ENCODE measurements at regions not wholly inside any gene's neighbourhood (a gene's known extent, or its start where the extent isn't known, plus 50 kb on each side); places are given as distances from the start of the nearest gene placed in this dataset.

DNA sequence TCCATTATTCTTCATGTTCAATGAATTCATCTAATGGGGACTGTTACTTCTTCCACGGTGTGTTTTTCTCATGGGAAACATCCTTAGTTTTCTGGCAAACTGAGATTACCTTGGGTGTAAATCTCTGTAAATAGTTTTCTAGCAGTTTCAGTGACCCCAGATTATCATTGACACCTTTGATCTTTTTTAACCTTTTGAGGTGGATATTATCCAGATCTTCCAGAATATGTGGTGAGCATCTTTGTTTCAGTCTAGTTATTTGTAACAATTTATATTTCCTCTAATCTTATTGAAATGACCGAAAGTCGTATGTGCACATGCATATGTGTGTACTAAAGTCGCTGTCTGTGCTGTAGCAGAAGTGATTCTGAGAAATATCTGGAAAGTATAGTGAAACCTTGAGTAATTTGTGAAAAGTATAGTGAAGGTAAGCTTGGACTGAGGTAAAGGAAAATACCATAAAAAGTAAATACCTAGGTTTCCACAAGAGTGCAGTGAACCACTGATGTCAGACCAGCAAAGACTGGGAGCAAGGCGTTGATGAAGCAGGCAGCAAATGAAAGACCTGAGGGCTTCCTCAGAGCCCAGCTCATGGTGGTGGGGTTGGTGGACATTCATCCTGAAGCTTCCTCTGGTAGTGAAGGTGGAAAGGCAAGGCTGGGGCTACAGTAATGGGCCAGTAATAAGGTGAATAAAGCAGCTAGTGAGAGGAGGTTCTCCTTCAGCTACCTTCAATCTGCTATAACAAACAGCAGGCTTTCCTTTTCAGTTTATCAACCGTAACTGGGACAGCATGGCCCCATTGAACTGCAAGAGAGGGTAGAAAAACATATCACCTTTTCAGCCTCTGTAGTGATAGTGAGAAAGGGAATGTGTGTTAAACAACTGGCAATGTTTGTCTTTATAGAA is 480.2 kb upstream of the FBXO33 start:
- H3K27me3 ChIP-seq (ENCODE audit: insufficient read depth, low read length): no peaks in the 10 kb centered on the region
- Mint-ChIP-seq H3K9me3 (peaks cover 0 to 2% (median 0%) of the 10 kb centered on the region in 8 donors), H3K4me3 (no peak overlapping the region), H3K4me1 (peaks cover 0 to 2% (median 0%) of the 10 kb centered on the region in 4 donors), H3K27ac (no peak overlapping the region), H3K27me3 (no peaks in the 10 kb centered on the region), H3K36me3 (no peaks in the 10 kb centered on the region)
- intact Hi-C loops (cut with micrococcal nuclease): no loop called here
- H3K36me3 ChIP-seq (ENCODE audit: insufficient read depth, low read length): no peaks in the 10 kb centered on the region
- H3K4me1 ChIP-seq (ENCODE audit: insufficient read depth, low read length): no peaks in the 10 kb centered on the region
- H3K4me3 ChIP-seq (ENCODE audit: low read length in 2 of 2): no peak overlapping the region
- POLR2A ChIA-PET (ENCODE audit: partially characterized antibody): no interaction called here
- CTCF ChIA-PET (ENCODE audit: partially characterized antibody): no interaction called here
- no peak overlapping the region for H3K27ac ChIP-seq (ENCODE audit: low read depth, low read length)
- DNase-seq: no peak
- H3K9me3 ChIP-seq (ENCODE audit: control insufficient read depth in 1 of 2, low read length in 2 of 2): no peaks in the 10 kb centered on the region

GRCh38 chr14:39897657-39898056 is 465.4 kb upstream of the FBXO33 start:
- POLR2A ChIA-PET (ENCODE audit: partially characterized antibody): no interaction called here
- Mint-ChIP-seq H3K36me3 (no peaks in the 10 kb centered on the region), H3K4me1 (no peaks in the 10 kb centered on the region), H3K4me3 (no peak overlapping the region), H3K27ac (no peak overlapping the region), H3K9me3 (peaks cover 5 to 12% (median 8%) of the 10 kb centered on the region in 8 donors), H3K27me3 (no peaks in the 10 kb centered on the region)
- Histone ChIP-seq H3K36me3 (ENCODE audit: insufficient read depth, low read length) (no peaks in the 10 kb centered on the region), H3K4me1 (ENCODE audit: insufficient read depth, low read length) (no peaks in the 10 kb centered on the region), H3K27me3 (ENCODE audit: insufficient read depth, low read length) (no peaks in the 10 kb centered on the region), H3K27ac (ENCODE audit: low read depth, low read length) (no peak overlapping the region), H3K4me3 (ENCODE audit: low read length in 2 of 2) (no peak overlapping the region), H3K9me3 (ENCODE audit: control insufficient read depth in 1 of 2, low read length in 2 of 2) (no peaks in the 10 kb centered on the region)
- no peak for DNase-seq
- intact Hi-C loops (cut with micrococcal nuclease): no loop called here
- CTCF ChIA-PET (ENCODE audit: partially characterized antibody): no interaction called here

DNA sequence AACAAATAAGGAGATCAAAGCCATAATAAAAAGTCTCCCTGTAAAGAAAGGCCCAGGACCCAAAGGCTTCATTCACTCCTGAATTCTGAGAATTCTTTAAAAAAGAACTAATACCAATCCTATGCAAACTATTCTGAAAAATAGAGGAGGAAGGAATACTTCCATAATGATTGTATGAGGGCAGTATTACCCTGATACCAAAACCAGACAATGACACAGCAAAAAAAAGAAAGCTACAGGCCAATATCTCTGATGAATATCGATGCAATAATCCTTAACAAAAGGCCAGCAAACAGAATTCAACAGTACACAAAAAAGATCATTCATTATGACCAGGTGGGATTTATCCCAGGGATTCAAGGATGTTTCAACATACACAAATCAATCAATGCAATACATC is 457.8 kb upstream of the FBXO33 start:
- H3K4me3 Mint-ChIP-seq: no peak overlapping the region
- no peaks in the 10 kb centered on the region for H3K4me1 Mint-ChIP-seq
- H3K9me3 ChIP-seq (ENCODE audit: control insufficient read depth in 1 of 2, low read length in 2 of 2): no peaks in the 10 kb centered on the region
- no peaks in the 10 kb centered on the region for H3K4me1 ChIP-seq (ENCODE audit: insufficient read depth, low read length)
- no peaks in the 10 kb centered on the region for H3K36me3 ChIP-seq (ENCODE audit: insufficient read depth, low read length)
- H3K9me3 Mint-ChIP-seq: peaks cover 1 to 22% (median 13%) of the 10 kb centered on the region in 8 donors
- no peak overlapping the region for H3K27ac Mint-ChIP-seq
- no peaks in the 10 kb centered on the region for H3K27me3 Mint-ChIP-seq
- POLR2A ChIA-PET (ENCODE audit: partially characterized antibody): no interaction called here
- no peak overlapping the region for H3K4me3 ChIP-seq (ENCODE audit: low read length in 2 of 2)
- intact Hi-C loops (cut with micrococcal nuclease): no loop called here
- H3K27me3 ChIP-seq (ENCODE audit: insufficient read depth, low read length): no peaks in the 10 kb centered on the region
- CTCF ChIA-PET (ENCODE audit: partially characterized antibody): no interaction called here
- H3K36me3 Mint-ChIP-seq: no peaks in the 10 kb centered on the region
- DNase-seq: no peak
- H3K27ac ChIP-seq (ENCODE audit: low read depth, low read length): no peak overlapping the region

DNA sequence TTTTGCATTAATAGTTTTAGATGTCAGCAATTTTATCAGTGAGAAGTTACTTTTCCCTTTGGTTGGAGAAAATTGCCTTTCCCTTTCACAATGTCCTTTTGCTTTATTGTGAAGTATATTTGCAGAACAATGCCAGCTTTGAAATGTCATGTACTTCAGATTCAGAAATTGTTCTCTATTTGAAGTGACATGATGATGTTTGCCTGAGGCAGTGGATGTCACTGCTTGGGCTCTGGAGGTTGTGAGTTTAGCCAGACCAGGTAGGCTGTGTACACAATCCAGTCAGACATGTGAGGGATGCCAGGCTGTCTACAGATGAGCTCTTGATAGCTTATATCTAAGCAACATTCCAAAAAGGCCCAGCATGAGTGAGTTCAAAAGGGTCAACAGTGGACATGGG is 451.9 kb upstream of the FBXO33 start:
- Mint-ChIP-seq H3K4me1 (no peaks in the 10 kb centered on the region), H3K27me3 (no peaks in the 10 kb centered on the region), H3K27ac (no peak overlapping the region), H3K4me3 (no peak overlapping the region), H3K9me3 (peaks cover 4 to 30% (median 9%) of the 10 kb centered on the region in 8 donors), H3K36me3 (no peaks in the 10 kb centered on the region)
- Histone ChIP-seq H3K27me3 (ENCODE audit: insufficient read depth, low read length) (no peaks in the 10 kb centered on the region), H3K4me3 (ENCODE audit: low read length in 2 of 2) (no peak overlapping the region), H3K9me3 (ENCODE audit: control insufficient read depth in 1 of 2, low read length in 2 of 2) (no peaks in the 10 kb centered on the region), H3K27ac (ENCODE audit: low read depth, low read length) (no peak overlapping the region), H3K4me1 (ENCODE audit: insufficient read depth, low read length) (no peaks in the 10 kb centered on the region), H3K36me3 (ENCODE audit: insufficient read depth, low read length) (no peaks in the 10 kb centered on the region)
- intact Hi-C loops (cut with micrococcal nuclease): no loop called here
- no peak for DNase-seq
- ChIA-PET CTCF (ENCODE audit: partially characterized antibody) (no interaction called here), POLR2A (ENCODE audit: partially characterized antibody) (no interaction called here)

- Mint-ChIP-seq H3K36me3 (no peaks in the 10 kb centered on the region), H3K4me3 (no peak overlapping the region), H3K27me3 (no peaks in the 10 kb centered on the region), H3K27ac (no peak overlapping the region), H3K4me1 (no peaks in the 10 kb centered on the region), H3K9me3 (peaks cover 0 to 12% (median 4%) of the 10 kb centered on the region in 8 donors)
- no peak for DNase-seq
- Histone ChIP-seq H3K4me1 (ENCODE audit: insufficient read depth, low read length) (no peaks in the 10 kb centered on the region), H3K36me3 (ENCODE audit: insufficient read depth, low read length) (no peaks in the 10 kb centered on the region), H3K9me3 (ENCODE audit: control insufficient read depth in 1 of 2, low read length in 2 of 2) (no peaks in the 10 kb centered on the region), H3K27ac (ENCODE audit: low read depth, low read length) (no peak overlapping the region), H3K27me3 (ENCODE audit: insufficient read depth, low read length) (no peaks in the 10 kb centered on the region), H3K4me3 (ENCODE audit: low read length in 2 of 2) (no peak overlapping the region)
- POLR2A ChIA-PET (ENCODE audit: partially characterized antibody): no interaction called here
- CTCF ChIA-PET (ENCODE audit: partially characterized antibody): no interaction called here
- intact Hi-C loops (cut with micrococcal nuclease): no loop called here
Measured at GRCh38 chr14:39880965-39881364, 448.7 kb upstream of the FBXO33 start.

- POLR2A ChIA-PET (ENCODE audit: partially characterized antibody): no interaction called here
- no peak overlapping the region for H3K27ac Mint-ChIP-seq
- H3K9me3 Mint-ChIP-seq: peaks cover 1 to 12% (median 5%) of the 10 kb centered on the region in 8 donors
- H3K36me3 Mint-ChIP-seq: no peaks in the 10 kb centered on the region
- no peak overlapping the region for H3K27ac ChIP-seq (ENCODE audit: low read depth, low read length)
- DNase-seq: no peak
- no peaks in the 10 kb centered on the region for H3K4me1 ChIP-seq (ENCODE audit: insufficient read depth, low read length)
- H3K36me3 ChIP-seq (ENCODE audit: insufficient read depth, low read length): no peaks in the 10 kb centered on the region
- no peaks in the 10 kb centered on the region for H3K4me1 Mint-ChIP-seq
- no peaks in the 10 kb centered on the region for H3K27me3 ChIP-seq (ENCODE audit: insufficient read depth, low read length)
- intact Hi-C loops (cut with micrococcal nuclease): no loop called here
- no peaks in the 10 kb centered on the region for H3K9me3 ChIP-seq (ENCODE audit: control insufficient read depth in 1 of 2, low read length in 2 of 2)
- no peak overlapping the region for H3K4me3 Mint-ChIP-seq
- CTCF ChIA-PET (ENCODE audit: partially characterized antibody): no interaction called here
- H3K27me3 Mint-ChIP-seq: no peaks in the 10 kb centered on the region
- no peak overlapping the region for H3K4me3 ChIP-seq (ENCODE audit: low read length in 2 of 2)
Measured at GRCh38 chr14:39880106-39880695, 448.0 kb upstream of the FBXO33 start.

- H3K27me3 Mint-ChIP-seq: no peaks in the 10 kb centered on the region
- POLR2A ChIA-PET (ENCODE audit: partially characterized antibody): no interaction called here
- peaks cover 0 to 7% (median 0%) of the 10 kb centered on the region in 8 donors for H3K9me3 Mint-ChIP-seq
- H3K27ac Mint-ChIP-seq: no peak overlapping the region
- Histone ChIP-seq H3K36me3 (ENCODE audit: insufficient read depth, low read length) (no peaks in the 10 kb centered on the region), H3K27me3 (ENCODE audit: insufficient read depth, low read length) (no peaks in the 10 kb centered on the region), H3K4me3 (ENCODE audit: low read length in 2 of 2) (no peak overlapping the region), H3K9me3 (ENCODE audit: control insufficient read depth in 1 of 2, low read length in 2 of 2) (no peaks in the 10 kb centered on the region), H3K4me1 (ENCODE audit: insufficient read depth, low read length) (no peaks in the 10 kb centered on the region), H3K27ac (ENCODE audit: low read depth, low read length) (no peak overlapping the region)
- CTCF ChIA-PET (ENCODE audit: partially characterized antibody): no interaction called here
- no peak overlapping the region for H3K4me3 Mint-ChIP-seq
- H3K36me3 Mint-ChIP-seq: no peaks in the 10 kb centered on the region
- no peaks in the 10 kb centered on the region for H3K4me1 Mint-ChIP-seq
- no peak for DNase-seq
- intact Hi-C loops (cut with micrococcal nuclease): no loop called here
Measured at GRCh38 chr14:39877577-39878190, 445.5 kb upstream of the FBXO33 start.

Data from CD4-positive, alpha-beta memory T cell (primary cell).